ENCODE measurements at regions not wholly inside any gene's neighbourhood (a gene's known extent, or its start where the extent isn't known, plus 50 kb on each side); places are given as distances from the start of the nearest gene placed in this dataset.
"Not testable (repeated sequence)": the region's sequence is repeated elsewhere in the genome, so short reads cannot be mapped to it uniquely, and the experiment has no call there.

GRCh38 chr1:187577610-187578009 is 748.9 kb downstream of the PLA2G4A start:
- Histone ChIP-seq H3K27ac (ENCODE audit: low read depth in 2 of 2, low read length in 2 of 2) (no peak overlapping the region), H3K4me3 (ENCODE audit: low read length in 3 of 3) (no peak overlapping the region), H3K27me3 (ENCODE audit: control insufficient read depth, insufficient read depth, low read length) (no peaks in the 10 kb centered on the region), H3K9ac (ENCODE audit: low read length in 3 of 3) (no peak overlapping the region), H3K9me3 (ENCODE audit: control insufficient read depth in 2 of 3, insufficient read depth in 1 of 3, low read length in 3 of 3) (no peaks in the 10 kb centered on the region), H3K36me3 (ENCODE audit: control insufficient read depth in 2 of 3, insufficient read depth in 3 of 3, low read length in 3 of 3) (no peaks in the 10 kb centered on the region), H3K4me1 (ENCODE audit: control insufficient read depth in 2 of 3, insufficient read depth in 2 of 3, low read depth in 1 of 3, low read length in 3 of 3) (no peaks in the 10 kb centered on the region)
- intact Hi-C loops (cut with DNase I), result no loop called here
- no peak for DNase-seq
- no peak for TF ChIP-seq CTCF (IDR thresholded peaks at IDR 0.05; ENCODE audit: borderline replicate concordance, extremely low read depth, insufficient read depth)
- no peak for FAIRE-seq

GRCh38 chr1:187588917-187589316 is 760.2 kb downstream of the PLA2G4A start:
- no peak for DNase-seq
- no peak overlapping the region for H3K27ac ChIP-seq (ENCODE audit: low read depth in 2 of 2, low read length in 2 of 2)
- no peaks in the 10 kb centered on the region for H3K27me3 ChIP-seq (ENCODE audit: control insufficient read depth, insufficient read depth, low read length)
- no peak for FAIRE-seq
- no peaks in the 10 kb centered on the region for H3K4me1 ChIP-seq (ENCODE audit: control insufficient read depth in 2 of 3, insufficient read depth in 2 of 3, low read depth in 1 of 3, low read length in 3 of 3)
- no peaks in the 10 kb centered on the region for H3K36me3 ChIP-seq (ENCODE audit: control insufficient read depth in 2 of 3, insufficient read depth in 3 of 3, low read length in 3 of 3)
- H3K9ac ChIP-seq (ENCODE audit: low read length in 3 of 3), result no peak overlapping the region
- no peak overlapping the region for H3K4me3 ChIP-seq (ENCODE audit: low read length in 3 of 3)
- TF ChIP-seq CTCF (IDR thresholded peaks at IDR 0.05; ENCODE audit: borderline replicate concordance, extremely low read depth, insufficient read depth), result no peak
- intact Hi-C loops (cut with DNase I), result no loop called here
- H3K9me3 ChIP-seq (ENCODE audit: control insufficient read depth in 2 of 3, insufficient read depth in 1 of 3, low read length in 3 of 3), result no peaks in the 10 kb centered on the region

GRCh38 chr1:187605736-187606135 is 777.0 kb downstream of the PLA2G4A start:
- intact Hi-C loops (cut with DNase I), result no loop called here
- no peak for DNase-seq
- no peak overlapping the region for H3K9ac ChIP-seq (ENCODE audit: low read length in 3 of 3)

DNA sequence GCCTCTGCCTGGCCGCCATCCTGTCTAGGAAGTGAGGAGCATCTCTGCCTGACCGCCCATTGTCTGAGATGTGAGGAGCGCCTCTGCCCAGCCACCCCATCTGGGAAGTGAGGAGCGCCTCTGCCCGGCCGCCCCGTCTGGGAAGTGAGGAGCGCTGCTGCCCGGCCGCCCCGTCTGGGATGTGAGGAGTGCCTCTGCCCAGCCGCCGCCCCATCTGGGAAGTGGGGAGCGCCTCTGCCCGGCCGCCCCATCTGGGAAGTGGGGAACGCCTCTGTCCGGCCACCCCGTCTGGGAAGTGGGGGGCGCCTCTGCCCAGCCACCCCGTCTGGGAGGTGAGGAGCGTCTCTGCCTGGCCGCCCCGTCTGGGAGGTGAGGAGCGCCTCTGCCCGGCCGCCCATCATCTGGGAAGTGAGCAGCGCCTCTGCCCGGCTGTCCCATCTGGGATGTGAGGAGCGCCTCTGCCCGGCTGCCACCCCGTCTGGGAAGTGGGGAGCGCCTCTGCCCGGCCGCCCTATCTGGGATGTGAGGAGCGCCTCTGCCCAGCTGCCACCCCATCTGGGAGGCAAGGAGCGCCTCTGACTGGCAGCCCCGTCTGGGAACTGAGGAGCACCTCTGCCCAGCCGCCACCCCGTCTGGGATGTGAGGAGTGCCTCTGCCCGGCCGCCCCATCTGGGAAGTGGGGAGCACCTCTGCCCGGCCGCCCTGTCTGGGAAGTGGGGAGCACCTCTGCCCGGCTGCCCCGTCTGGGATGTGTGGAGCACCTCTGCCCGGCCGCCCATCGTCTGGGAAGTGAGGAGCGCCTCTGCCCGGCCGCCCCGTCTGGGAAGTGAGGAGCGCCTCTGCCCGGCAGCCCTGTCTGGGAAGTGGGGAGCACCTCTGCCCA is 787.3 kb downstream of the PLA2G4A start:
- H3K9me3 ChIP-seq (ENCODE audit: control insufficient read depth in 2 of 3, insufficient read depth in 1 of 3, low read length in 3 of 3); H3K27ac ChIP-seq (ENCODE audit: low read depth in 2 of 2, low read length in 2 of 2); H3K27me3 ChIP-seq (ENCODE audit: control insufficient read depth, insufficient read depth, low read length); H3K9ac ChIP-seq (ENCODE audit: low read length in 3 of 3); H3K36me3 ChIP-seq (ENCODE audit: control insufficient read depth in 2 of 3, insufficient read depth in 3 of 3, low read length in 3 of 3); intact Hi-C loops (cut with DNase I); H3K4me3 ChIP-seq (ENCODE audit: low read length in 3 of 3); FAIRE-seq; H3K4me1 ChIP-seq (ENCODE audit: control insufficient read depth in 2 of 3, insufficient read depth in 2 of 3, low read depth in 1 of 3, low read length in 3 of 3): not testable (repeated sequence)
- peak in 1 of 5 donors; percentile 51 for DNase-seq

More at GRCh38 chr1:187605736-187606135, 777.0 kb downstream of the PLA2G4A start:
- no peak overlapping the region for H3K27ac ChIP-seq (ENCODE audit: low read depth in 2 of 2, low read length in 2 of 2)
- FAIRE-seq, result no peak
- no peak overlapping the region for H3K4me3 ChIP-seq (ENCODE audit: low read length in 3 of 3)
- no peaks in the 10 kb centered on the region for H3K9me3 ChIP-seq (ENCODE audit: control insufficient read depth in 2 of 3, insufficient read depth in 1 of 3, low read length in 3 of 3)
- H3K36me3 ChIP-seq (ENCODE audit: control insufficient read depth in 2 of 3, insufficient read depth in 3 of 3, low read length in 3 of 3), result no peaks in the 10 kb centered on the region
- no peak for TF ChIP-seq CTCF (IDR thresholded peaks at IDR 0.05; ENCODE audit: borderline replicate concordance, extremely low read depth, insufficient read depth)
- no peaks in the 10 kb centered on the region for H3K27me3 ChIP-seq (ENCODE audit: control insufficient read depth, insufficient read depth, low read length)
- H3K4me1 ChIP-seq (ENCODE audit: control insufficient read depth in 2 of 3, insufficient read depth in 2 of 3, low read depth in 1 of 3, low read length in 3 of 3), result no peaks in the 10 kb centered on the region

DNA sequence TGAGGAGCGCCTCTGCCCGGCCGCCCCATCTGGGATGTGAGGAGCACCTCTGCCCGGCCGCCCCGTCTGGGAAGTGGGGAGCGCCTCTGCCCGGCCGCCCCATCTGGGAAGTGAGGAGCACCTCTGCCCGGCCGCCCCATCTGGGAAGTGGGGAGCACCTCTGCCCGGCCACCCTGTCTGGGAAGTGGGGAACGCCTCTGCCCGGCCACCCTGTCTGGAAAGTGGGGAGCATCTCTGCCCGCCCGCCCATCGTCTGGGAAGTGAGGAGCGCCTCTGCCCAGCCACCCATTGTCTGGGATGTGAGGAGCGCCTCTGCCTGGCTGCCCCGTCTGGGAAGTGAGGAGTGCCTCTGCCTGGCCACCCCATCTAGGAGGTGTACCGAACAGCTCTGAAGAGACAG is 788.1 kb downstream of the PLA2G4A start:
- intact Hi-C loops (cut with DNase I); H3K4me1 ChIP-seq (ENCODE audit: control insufficient read depth in 2 of 3, insufficient read depth in 2 of 3, low read depth in 1 of 3, low read length in 3 of 3); H3K27ac ChIP-seq (ENCODE audit: low read depth in 2 of 2, low read length in 2 of 2); H3K4me3 ChIP-seq (ENCODE audit: low read length in 3 of 3); H3K36me3 ChIP-seq (ENCODE audit: control insufficient read depth in 2 of 3, insufficient read depth in 3 of 3, low read length in 3 of 3); H3K9me3 ChIP-seq (ENCODE audit: control insufficient read depth in 2 of 3, insufficient read depth in 1 of 3, low read length in 3 of 3); H3K9ac ChIP-seq (ENCODE audit: low read length in 3 of 3); FAIRE-seq; H3K27me3 ChIP-seq (ENCODE audit: control insufficient read depth, insufficient read depth, low read length): not testable (repeated sequence)
- peak in 1 of 5 donors; percentile 45 for DNase-seq
